ENCODE measurements at regions not wholly inside any gene's neighbourhood (a gene's known extent, or its start where the extent isn't known, plus 50 kb on each side); places are given as distances from the start of the nearest gene placed in this dataset.

DNA sequence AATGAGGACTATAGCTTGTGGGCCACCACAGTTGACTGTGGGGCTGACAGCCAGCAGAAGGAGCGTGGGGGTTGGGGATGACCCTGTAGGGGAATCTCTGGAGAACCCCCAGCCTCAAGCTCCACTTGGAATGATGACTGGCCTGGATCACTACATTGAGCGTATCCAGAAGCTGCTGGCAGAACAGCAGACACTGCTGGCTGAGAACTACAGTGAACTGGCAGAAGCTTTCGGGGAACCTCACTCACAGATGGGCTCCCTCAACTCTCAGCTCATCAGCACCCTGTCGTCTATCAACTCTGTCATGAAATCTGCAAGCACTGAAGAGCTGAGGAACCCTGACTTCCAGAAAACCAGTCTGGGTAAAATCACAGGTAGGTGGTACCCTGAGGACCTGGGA lies 128.4 kb upstream of the DMRT1 start:
- Histone ChIP-seq H4K8ac (ENCODE audit: low read depth, low read length) (peak overlapping the region; percentile 51), H2BK120ac (ENCODE audit: insufficient read depth, low read length, poor library complexity) (peak overlapping the region; percentile 8), H3K79me2 (ENCODE audit: control insufficient read depth, insufficient read depth, low read length, poor library complexity) (peaks cover 31% of the 10 kb centered on the region), H2AK5ac (ENCODE audit: low read length) (no peak overlapping the region), H3K9me3 (ENCODE audit: insufficient read depth, low read depth, low read length) (peaks cover 1% of the 10 kb centered on the region), H3K36me3 (ENCODE audit: control insufficient read depth in 1 of 2, insufficient read depth in 2 of 2, low read length in 2 of 2) (peaks cover 35 to 43% of the 10 kb centered on the region in 2 experiments), H3K4me3 (ENCODE audit: low read depth, low read length) (no peak overlapping the region), H3K4ac (ENCODE audit: low read depth, low read length) (peak overlapping the region; percentile 50), H3K14ac (ENCODE audit: low read length) (peak overlapping the region; percentile 4), H2AFZ (ENCODE audit: insufficient read depth, low read length, poor library complexity) (no peak overlapping the region), H3K23ac (ENCODE audit: low read length) (no peak overlapping the region), H4K91ac (ENCODE audit: low read depth, low read length) (peak overlapping the region; percentile 12), H4K12ac (ENCODE audit: low read depth, low read length) (no peak overlapping the region), H2BK12ac (ENCODE audit: low read length) (peak overlapping the region; percentile 15), H3K27me3 (ENCODE audit: insufficient read depth, low read length) (no peaks in the 10 kb centered on the region), H3K79me1 (ENCODE audit: low read length) (peaks cover 47% of the 10 kb centered on the region), H3K9ac (ENCODE audit: low read length) (no peak overlapping the region), H3K27ac (ENCODE audit: low read depth, low read length) (peak overlapping the region; percentile 13), H3K4me1 (ENCODE audit: control insufficient read depth in 1 of 2, insufficient read depth in 2 of 2, low read length in 2 of 2) (peaks cover 22 to 29% of the 10 kb centered on the region in 2 experiments), H3K18ac (ENCODE audit: low read length) (peak overlapping the region; percentile 36), H3K4me2 (ENCODE audit: low read length) (no peak overlapping the region), H2BK5ac (ENCODE audit: low read depth, low read length, poor library complexity) (no peak overlapping the region)
- WGBS (ENCODE audit: extremely low coverage, insufficient coverage, insufficient read length) = no CpG with 5 or more reads among the region's 4 CpGs
- no peak for DNase-seq

DNA sequence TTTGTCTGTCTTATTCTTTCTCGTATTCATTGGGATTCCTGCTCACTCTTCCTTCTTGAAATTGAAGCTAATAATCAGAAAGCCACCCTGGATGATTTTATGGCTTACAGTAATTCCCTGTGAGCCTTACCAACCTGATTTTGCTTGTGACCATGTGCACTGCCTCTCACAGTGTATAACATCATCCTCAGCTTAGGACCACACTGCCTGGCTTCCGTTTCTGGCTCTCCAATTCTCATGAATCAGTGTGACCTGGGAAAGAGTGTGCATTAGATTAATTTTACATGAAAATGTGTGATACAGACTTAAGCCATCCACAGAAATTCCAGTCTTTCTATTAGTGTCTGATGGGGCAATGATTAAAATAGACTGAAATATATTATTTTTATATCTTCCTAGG lies 126.8 kb upstream of the DMRT1 start:
- Histone ChIP-seq H2BK5ac (ENCODE audit: low read depth, low read length, poor library complexity) (no peak overlapping the region), H3K18ac (ENCODE audit: low read length) (no peak overlapping the region), H3K9me3 (ENCODE audit: insufficient read depth, low read depth, low read length) (peaks cover 1% of the 10 kb centered on the region), H3K79me2 (ENCODE audit: control insufficient read depth, insufficient read depth, low read length, poor library complexity) (peaks cover 27% of the 10 kb centered on the region), H2BK12ac (ENCODE audit: low read length) (no peak overlapping the region), H4K91ac (ENCODE audit: low read depth, low read length) (peak overlapping the region; percentile 13), H3K4me3 (ENCODE audit: low read depth, low read length) (no peak overlapping the region), H3K9ac (ENCODE audit: low read length) (no peak overlapping the region), H3K4me2 (ENCODE audit: low read length) (no peak overlapping the region), H4K8ac (ENCODE audit: low read depth, low read length) (no peak overlapping the region), H3K23ac (ENCODE audit: low read length) (no peak overlapping the region), H3K79me1 (ENCODE audit: low read length) (peaks cover 36% of the 10 kb centered on the region), H3K14ac (ENCODE audit: low read length) (no peak overlapping the region), H3K36me3 (ENCODE audit: control insufficient read depth in 1 of 2, insufficient read depth in 2 of 2, low read length in 2 of 2) (peaks cover 35 to 46% of the 10 kb centered on the region in 2 experiments), H3K4me1 (ENCODE audit: control insufficient read depth in 1 of 2, insufficient read depth in 2 of 2, low read length in 2 of 2) (peaks cover 20 to 28% of the 10 kb centered on the region in 2 experiments), H4K12ac (ENCODE audit: low read depth, low read length) (no peak overlapping the region), H3K27ac (ENCODE audit: low read depth, low read length) (no peak overlapping the region), H3K4ac (ENCODE audit: low read depth, low read length) (peak overlapping the region; percentile 16), H2AFZ (ENCODE audit: insufficient read depth, low read length, poor library complexity) (no peak overlapping the region), H2AK5ac (ENCODE audit: low read length) (no peak overlapping the region), H2BK120ac (ENCODE audit: insufficient read depth, low read length, poor library complexity) (no peak overlapping the region), H3K27me3 (ENCODE audit: insufficient read depth, low read length) (no peaks in the 10 kb centered on the region)
- WGBS (ENCODE audit: extremely low coverage, insufficient coverage, insufficient read length) = no CpG with 5 or more reads among the region's 2 CpGs
- no peak for DNase-seq

DNA sequence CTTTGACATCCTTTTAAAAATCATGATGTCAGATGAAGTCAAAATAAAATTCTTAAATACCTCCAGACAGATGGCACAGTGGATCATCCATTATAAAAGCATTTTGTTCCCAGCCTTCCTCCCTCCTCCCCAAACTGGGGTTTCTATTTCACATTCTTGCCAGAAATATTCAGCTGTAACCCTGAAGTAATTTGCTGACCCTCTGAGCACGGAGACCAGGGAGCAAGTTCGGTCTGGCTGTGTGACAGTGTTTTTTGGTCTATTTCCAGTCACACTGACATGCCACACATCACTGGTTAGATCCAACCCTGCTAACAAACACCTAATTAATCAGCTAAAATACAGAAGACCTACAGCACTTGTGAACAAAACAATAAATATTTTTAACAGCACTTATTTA lies 126.2 kb upstream of the DMRT1 start:
- peaks cover 35 to 50% of the 10 kb centered on the region in 2 experiments for H3K36me3 ChIP-seq (ENCODE audit: control insufficient read depth in 1 of 2, insufficient read depth in 2 of 2, low read length in 2 of 2)
- no peak overlapping the region for H4K12ac ChIP-seq (ENCODE audit: low read depth, low read length)
- H3K4me3 ChIP-seq (ENCODE audit: low read depth, low read length) = no peak overlapping the region
- peaks cover 23 to 30% of the 10 kb centered on the region in 2 experiments for H3K4me1 ChIP-seq (ENCODE audit: control insufficient read depth in 1 of 2, insufficient read depth in 2 of 2, low read length in 2 of 2)
- no peak overlapping the region for H2AFZ ChIP-seq (ENCODE audit: insufficient read depth, low read length, poor library complexity)
- no peak overlapping the region for H3K4me2 ChIP-seq (ENCODE audit: low read length)
- no peak overlapping the region for H3K14ac ChIP-seq (ENCODE audit: low read length)
- no peak overlapping the region for H4K91ac ChIP-seq (ENCODE audit: low read depth, low read length)
- H4K8ac ChIP-seq (ENCODE audit: low read depth, low read length) = no peak overlapping the region
- no peak overlapping the region for H2BK5ac ChIP-seq (ENCODE audit: low read depth, low read length, poor library complexity)
- peaks cover 27% of the 10 kb centered on the region for H3K79me2 ChIP-seq (ENCODE audit: control insufficient read depth, insufficient read depth, low read length, poor library complexity)
- peaks cover 1% of the 10 kb centered on the region for H3K9me3 ChIP-seq (ENCODE audit: insufficient read depth, low read depth, low read length)
- H2AK5ac ChIP-seq (ENCODE audit: low read length) = no peak overlapping the region
- H3K4ac ChIP-seq (ENCODE audit: low read depth, low read length) = peak overlapping the region; percentile 42
- no peak overlapping the region for H2BK120ac ChIP-seq (ENCODE audit: insufficient read depth, low read length, poor library complexity)
- no peak overlapping the region for H3K9ac ChIP-seq (ENCODE audit: low read length)
- H3K23ac ChIP-seq (ENCODE audit: low read length) = no peak overlapping the region
- H3K18ac ChIP-seq (ENCODE audit: low read length) = no peak overlapping the region
- H3K27me3 ChIP-seq (ENCODE audit: insufficient read depth, low read length) = no peaks in the 10 kb centered on the region
- no peak for DNase-seq
- no peak overlapping the region for H2BK12ac ChIP-seq (ENCODE audit: low read length)
- H3K79me1 ChIP-seq (ENCODE audit: low read length) = peaks cover 33% of the 10 kb centered on the region
- no CpG with 5 or more reads among the region's 2 CpGs for WGBS (ENCODE audit: extremely low coverage, insufficient coverage, insufficient read length)
- peak overlapping the region; percentile 24 for H3K27ac ChIP-seq (ENCODE audit: low read depth, low read length)

DNA sequence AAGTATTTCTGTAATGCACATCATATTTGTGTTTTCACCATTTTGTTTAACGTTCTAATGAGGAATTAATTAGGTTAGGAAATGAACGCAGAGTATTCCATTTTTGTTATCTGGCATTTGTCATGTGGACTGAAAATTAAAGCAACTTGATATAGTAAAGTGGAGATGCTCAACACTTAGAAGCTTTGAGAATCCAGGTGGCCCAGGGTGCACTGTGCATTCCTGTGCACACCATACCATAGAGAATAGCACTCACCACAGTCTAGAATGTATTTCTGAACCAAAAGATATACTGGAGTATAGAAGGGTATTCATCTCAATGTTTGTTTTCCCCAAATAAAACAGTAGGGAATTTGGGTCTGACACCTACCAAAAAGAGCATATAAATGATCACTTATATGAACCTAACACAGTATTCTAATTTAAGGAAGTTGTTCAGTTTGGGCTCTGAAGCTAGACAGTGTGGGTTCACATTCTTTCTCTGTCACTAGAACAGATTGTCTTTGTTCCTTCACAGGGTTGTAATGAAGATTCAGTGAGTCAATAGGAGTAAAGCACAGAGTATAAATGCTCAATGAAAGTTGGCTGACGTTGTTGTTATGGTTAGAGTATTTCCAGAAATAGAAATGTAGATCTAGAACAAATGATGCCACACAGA lies 125.6 kb upstream of the DMRT1 start:
- no peak overlapping the region for H4K8ac ChIP-seq (ENCODE audit: low read depth, low read length)
- H3K23ac ChIP-seq (ENCODE audit: low read length) = no peak overlapping the region
- no peak overlapping the region for H3K9ac ChIP-seq (ENCODE audit: low read length)
- H3K4ac ChIP-seq (ENCODE audit: low read depth, low read length) = no peak overlapping the region
- peaks cover 31 to 48% of the 10 kb centered on the region in 2 experiments for H3K36me3 ChIP-seq (ENCODE audit: control insufficient read depth in 1 of 2, insufficient read depth in 2 of 2, low read length in 2 of 2)
- peaks cover 25 to 30% of the 10 kb centered on the region in 2 experiments for H3K4me1 ChIP-seq (ENCODE audit: control insufficient read depth in 1 of 2, insufficient read depth in 2 of 2, low read length in 2 of 2)
- no peak overlapping the region for H3K4me2 ChIP-seq (ENCODE audit: low read length)
- no peak overlapping the region for H3K4me3 ChIP-seq (ENCODE audit: low read depth, low read length)
- DNase-seq = no peak
- peaks cover 25% of the 10 kb centered on the region for H3K79me2 ChIP-seq (ENCODE audit: control insufficient read depth, insufficient read depth, low read length, poor library complexity)
- H4K12ac ChIP-seq (ENCODE audit: low read depth, low read length) = no peak overlapping the region
- no CpG with 5 or more reads among the region's 3 CpGs for WGBS (ENCODE audit: extremely low coverage, insufficient coverage, insufficient read length)
- no peak overlapping the region for H3K18ac ChIP-seq (ENCODE audit: low read length)
- H4K91ac ChIP-seq (ENCODE audit: low read depth, low read length) = no peak overlapping the region
- no peak overlapping the region for H2BK120ac ChIP-seq (ENCODE audit: insufficient read depth, low read length, poor library complexity)
- peaks cover 1% of the 10 kb centered on the region for H3K9me3 ChIP-seq (ENCODE audit: insufficient read depth, low read depth, low read length)
- H2AK5ac ChIP-seq (ENCODE audit: low read length) = no peak overlapping the region
- no peak overlapping the region for H2BK5ac ChIP-seq (ENCODE audit: low read depth, low read length, poor library complexity)
- H2AFZ ChIP-seq (ENCODE audit: insufficient read depth, low read length, poor library complexity) = no peak overlapping the region
- no peak overlapping the region for H2BK12ac ChIP-seq (ENCODE audit: low read length)
- no peaks in the 10 kb centered on the region for H3K27me3 ChIP-seq (ENCODE audit: insufficient read depth, low read length)
- peaks cover 30% of the 10 kb centered on the region for H3K79me1 ChIP-seq (ENCODE audit: low read length)
- no peak overlapping the region for H3K14ac ChIP-seq (ENCODE audit: low read length)
- no peak overlapping the region for H3K27ac ChIP-seq (ENCODE audit: low read depth, low read length)

Data from trophoblast cell (in vitro differentiated cells and primary cell).